HepG2 (cell line): ENCODE measurements at regions not wholly inside any gene's neighbourhood (a gene's known extent, or its start where the extent isn't known, plus 50 kb on each side); places are given as distances from the start of the nearest gene placed in this dataset.

Source experiments
- ARNTL ChIP-seq: sonication (generic); formaldehyde crosslinking; IDR thresholded peaks from 2 replicates; pipeline ENCODE4 v1.4.0; 2020; ENCODE audit warnings: mild to moderate bottlenecking, missing genetic modification reagents
- CBX2 ChIP-seq, 2 experiments: fragments of 200-600 bp in 1 of 2; sonication (generic); formaldehyde crosslinking in 1 of 2; IDR thresholded peaks; 2 replicates each; pipeline versions ENCODE4 v1.7.0 to v1.8.1; 2018 to 2022; ENCODE audit warnings: low read depth in 2 of 2, low read length in 1 of 2, mild to moderate bottlenecking in 1 of 2, missing genetic modification reagents in 1 of 2
- CTCF ChIP-seq: sonication (generic); formaldehyde crosslinking; IDR thresholded peaks from 2 replicates; pipeline ENCODE4 v1.5.0; 2020; ENCODE audit warnings: mild to moderate bottlenecking, missing genetic modification reagents, moderate library complexity
- TAF1 ChIP-seq: sonication (generic); formaldehyde crosslinking; IDR thresholded peaks from 2 replicates; pipeline ENCODE4 v1.4.0; 2020; ENCODE audit warnings: missing genetic modification reagents
- ZNF83 ChIP-seq: sonication (generic); formaldehyde crosslinking; IDR thresholded peaks from 2 replicates; pipeline ENCODE4 v1.4.0; 2020; ENCODE audit warnings: missing genetic modification reagents, mild to moderate bottlenecking, borderline replicate concordance

- no peak for TF ChIP-seq CTCF (CRISPR knock-in tag)
- no peak for TF ChIP-seq TAF1 (CRISPR knock-in tag)
- no peak for TF ChIP-seq CBX2 (IDR thresholded peaks at IDR 0.05; ENCODE audit: low read depth, low read length)
- no peak for TF ChIP-seq CBX2 (CRISPR knock-in tag; IDR thresholded peaks at IDR 0.05; ENCODE audit: low read depth)
- no peak for TF ChIP-seq ARNTL (CRISPR knock-in tag)
- TF ChIP-seq ZNF83, result no peak
These were observed 168.7 kb upstream of the CNOT2 start for GRCh38 chr12:70074510-70074909.
